ENCODE measurements at regions not wholly inside any gene's neighbourhood (a gene's known extent, or its start where the extent isn't known, plus 50 kb on each side); places are given as distances from the start of the nearest gene placed in this dataset.

DNA sequence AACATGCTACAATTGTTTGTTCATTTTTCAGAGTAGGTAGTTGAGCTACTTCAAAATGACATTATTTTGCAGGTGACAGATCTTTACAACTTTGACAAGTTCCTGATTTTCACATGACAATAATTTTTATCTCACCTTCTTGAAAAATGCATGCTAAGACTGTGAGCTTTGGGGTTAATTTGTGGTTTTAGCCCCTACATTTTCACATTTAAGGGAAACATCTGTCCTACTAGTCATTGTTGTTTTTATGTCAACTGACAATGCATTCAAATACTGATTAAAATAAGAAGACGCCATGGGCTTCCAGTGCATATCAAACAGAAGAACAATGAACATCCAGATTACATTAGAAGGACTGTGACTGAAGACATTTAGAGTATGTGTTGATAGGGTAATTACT, 1470.8 kb upstream of the TENM4 start:
- H3K36me3 ChIP-seq, result no peaks in the 10 kb centered on the region
- no peak overlapping the region for H3K4me3 ChIP-seq
- no peaks in the 10 kb centered on the region for H3K4me1 ChIP-seq (ENCODE audit: insufficient read depth)
- intact Hi-C loops (cut with DNase I), result no loop called here
- H3K9me3 ChIP-seq, result no peaks in the 10 kb centered on the region
- H3K27ac ChIP-seq, result no peak overlapping the region
- WGBS, 3 donors, result 85 to 95% (median 86%) methylated on average over 1 of the region's 1 CpG
- H3K27me3 ChIP-seq, result no peaks in the 10 kb centered on the region
- DNase-seq, result no peak
- TF ChIP-seq EP300 (IDR thresholded peaks at IDR 0.05) (no peak), POLR2A (IDR thresholded peaks at IDR 0.05) (no peak)
- TF ChIP-seq, protein P1, sequence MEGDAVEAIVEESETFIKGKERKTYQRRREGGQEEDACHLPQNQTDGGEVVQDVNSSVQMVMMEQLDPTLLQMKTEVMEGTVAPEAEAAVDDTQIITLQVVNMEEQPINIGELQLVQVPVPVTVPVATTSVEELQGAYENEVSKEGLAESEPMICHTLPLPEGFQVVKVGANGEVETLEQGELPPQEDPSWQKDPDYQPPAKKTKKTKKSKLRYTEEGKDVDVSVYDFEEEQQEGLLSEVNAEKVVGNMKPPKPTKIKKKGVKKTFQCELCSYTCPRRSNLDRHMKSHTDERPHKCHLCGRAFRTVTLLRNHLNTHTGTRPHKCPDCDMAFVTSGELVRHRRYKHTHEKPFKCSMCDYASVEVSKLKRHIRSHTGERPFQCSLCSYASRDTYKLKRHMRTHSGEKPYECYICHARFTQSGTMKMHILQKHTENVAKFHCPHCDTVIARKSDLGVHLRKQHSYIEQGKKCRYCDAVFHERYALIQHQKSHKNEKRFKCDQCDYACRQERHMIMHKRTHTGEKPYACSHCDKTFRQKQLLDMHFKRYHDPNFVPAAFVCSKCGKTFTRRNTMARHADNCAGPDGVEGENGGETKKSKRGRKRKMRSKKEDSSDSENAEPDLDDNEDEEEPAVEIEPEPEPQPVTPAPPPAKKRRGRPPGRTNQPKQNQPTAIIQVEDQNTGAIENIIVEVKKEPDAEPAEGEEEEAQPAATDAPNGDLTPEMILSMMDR (IDR thresholded peaks at IDR 0.05), result no peak

DNA sequence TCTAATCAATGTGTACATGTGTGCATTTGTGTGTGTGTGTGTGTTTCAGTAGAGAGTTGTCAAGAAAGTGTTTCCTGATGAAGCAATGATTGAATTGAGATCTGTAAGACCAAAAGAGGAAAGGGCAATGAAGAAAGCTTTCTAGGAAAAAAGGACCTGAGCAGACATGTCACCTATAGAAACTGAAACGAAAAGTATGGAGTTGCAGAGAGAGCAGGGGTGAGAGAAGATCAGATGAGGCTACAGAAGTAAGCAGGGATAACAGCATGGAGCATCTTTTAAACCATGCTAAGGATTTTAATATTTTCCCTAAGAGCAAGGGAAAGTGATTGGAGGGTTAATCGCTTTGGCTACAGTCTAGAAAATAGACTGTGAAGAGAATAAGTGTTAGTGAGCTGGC, 1459.4 kb upstream of the TENM4 start:
- DNase-seq, result no peak
- intact Hi-C loops (cut with DNase I), result no loop called here

DNA sequence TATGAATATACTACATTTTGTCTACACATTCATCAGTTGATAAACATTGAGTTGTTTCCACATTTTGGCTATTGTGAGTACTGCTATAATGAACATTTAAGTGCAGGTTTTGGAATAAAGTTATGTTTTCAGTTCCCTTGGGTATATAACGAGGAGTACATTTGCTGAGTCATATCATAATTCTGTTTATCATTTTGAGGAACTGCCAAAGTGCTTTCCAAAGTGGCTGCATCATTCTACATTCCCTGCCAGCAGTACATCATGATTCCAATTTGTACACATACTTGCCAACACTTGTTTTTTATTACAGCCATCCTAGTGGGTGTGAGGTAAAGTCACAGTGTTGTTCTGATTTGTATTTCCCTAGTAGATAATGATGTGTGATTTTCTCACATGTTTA, 1458.6 kb upstream of the TENM4 start:
- H3K27ac ChIP-seq, result no peak overlapping the region
- no peaks in the 10 kb centered on the region for H3K4me1 ChIP-seq (ENCODE audit: insufficient read depth)
- no peaks in the 10 kb centered on the region for H3K36me3 ChIP-seq
- H3K4me3 ChIP-seq, result no peak overlapping the region
- intact Hi-C loops (cut with DNase I), result no loop called here
- no peaks in the 10 kb centered on the region for H3K27me3 ChIP-seq
- no peaks in the 10 kb centered on the region for H3K9me3 ChIP-seq
- TF ChIP-seq POLR2A (IDR thresholded peaks at IDR 0.05) (no peak), EP300 (IDR thresholded peaks at IDR 0.05) (no peak)
- TF ChIP-seq, protein P1 (IDR thresholded peaks at IDR 0.05), result no peak
- no peak for DNase-seq
- WGBS, 3 donors, result 4 to 17% (median 4%) methylated on average over 1 of the region's 1 CpG

More for the DNA sequence above, 1459.4 kb upstream of the TENM4 start:
- Histone ChIP-seq H3K4me3 (no peak overlapping the region), H3K9me3 (no peaks in the 10 kb centered on the region), H3K27me3 (no peaks in the 10 kb centered on the region), H3K27ac (no peak overlapping the region), H3K36me3 (no peaks in the 10 kb centered on the region), H3K4me1 (ENCODE audit: insufficient read depth) (no peaks in the 10 kb centered on the region)
- TF ChIP-seq, protein P1 (IDR thresholded peaks at IDR 0.05), result no peak
- TF ChIP-seq EP300 (IDR thresholded peaks at IDR 0.05) (no peak), POLR2A (IDR thresholded peaks at IDR 0.05) (no peak)
- WGBS, 3 donors, result 85 to 91% (median 89%) methylated on average over 2 of the region's 2 CpGs

DNA sequence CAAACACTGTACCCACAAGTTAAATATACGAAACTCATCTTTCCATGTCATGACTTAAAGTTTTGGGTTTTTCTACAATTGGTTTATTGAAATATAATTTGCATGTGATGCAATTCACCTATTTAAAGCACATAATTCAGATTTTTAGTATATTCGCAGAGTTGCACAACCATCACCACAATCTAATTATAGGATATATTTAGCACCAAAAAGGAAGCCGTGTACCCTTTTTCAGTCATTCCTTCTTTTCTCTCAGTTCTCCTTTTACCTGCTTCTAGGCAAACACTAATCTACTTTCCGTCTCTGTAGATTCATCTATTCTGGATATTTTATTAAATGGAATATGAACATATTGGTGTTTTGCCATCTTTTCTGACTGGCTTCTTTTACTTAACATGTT, 1458.1 kb upstream of the TENM4 start:
- intact Hi-C loops (cut with DNase I), result no loop called here
- H3K27me3 ChIP-seq, result no peaks in the 10 kb centered on the region
- H3K4me3 ChIP-seq, result no peak overlapping the region
- no peak for DNase-seq
- no peaks in the 10 kb centered on the region for H3K36me3 ChIP-seq
- no peak overlapping the region for H3K27ac ChIP-seq
- WGBS, 3 donors, result 70 to 92% (median 91%) methylated on average over 4 of the region's 4 CpGs
- TF ChIP-seq, protein P1 (IDR thresholded peaks at IDR 0.05), result no peak
- TF ChIP-seq EP300 (IDR thresholded peaks at IDR 0.05) (no peak), POLR2A (IDR thresholded peaks at IDR 0.05) (no peak)
- H3K4me1 ChIP-seq (ENCODE audit: insufficient read depth), result no peaks in the 10 kb centered on the region
- no peaks in the 10 kb centered on the region for H3K9me3 ChIP-seq

DNA sequence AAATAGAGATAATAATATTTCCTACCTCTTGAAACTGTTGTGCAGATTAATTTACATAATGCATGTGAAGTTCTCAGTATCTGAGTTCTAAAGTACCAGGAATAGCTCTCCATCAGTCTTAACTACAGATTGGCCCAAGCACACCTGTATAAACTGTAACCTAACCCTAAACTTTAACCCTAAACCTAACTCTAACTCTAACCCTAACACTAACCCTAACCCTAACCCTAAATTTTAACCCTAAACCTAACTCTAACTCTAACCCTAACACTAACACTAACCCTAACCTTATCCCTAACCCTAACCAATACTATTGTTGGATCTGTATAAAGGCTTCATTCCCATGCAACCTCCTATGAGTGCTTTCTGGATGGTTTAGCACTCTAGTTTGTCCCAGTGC, 1445.9 kb upstream of the TENM4 start:
- no peak for DNase-seq
- no peaks in the 10 kb centered on the region for H3K9me3 ChIP-seq
- no peaks in the 10 kb centered on the region for H3K27me3 ChIP-seq
- H3K27ac ChIP-seq, result no peak overlapping the region
- H3K4me1 ChIP-seq (ENCODE audit: insufficient read depth), result no peaks in the 10 kb centered on the region
- intact Hi-C loops (cut with DNase I), result no loop called here
- TF ChIP-seq, protein P1 (IDR thresholded peaks at IDR 0.05), result no peak
- TF ChIP-seq EP300 (IDR thresholded peaks at IDR 0.05) (no peak), POLR2A (IDR thresholded peaks at IDR 0.05) (no peak)
- H3K36me3 ChIP-seq, result no peaks in the 10 kb centered on the region
- H3K4me3 ChIP-seq, result no peak overlapping the region
